HG03139 (cell line): ENCODE measurements at regions not wholly inside any gene's neighbourhood (a gene's known extent, or its start where the extent isn't known, plus 50 kb on each side); places are given as distances from the start of the nearest gene placed in this dataset.

Source experiments
- ATAC-seq: cut with Tn5 transposase; IDR thresholded peaks from one replicate; pipeline ENCODE4 v1.9.1; 2021; ENCODE audit not compliant: unreplicated experiment

DNA sequence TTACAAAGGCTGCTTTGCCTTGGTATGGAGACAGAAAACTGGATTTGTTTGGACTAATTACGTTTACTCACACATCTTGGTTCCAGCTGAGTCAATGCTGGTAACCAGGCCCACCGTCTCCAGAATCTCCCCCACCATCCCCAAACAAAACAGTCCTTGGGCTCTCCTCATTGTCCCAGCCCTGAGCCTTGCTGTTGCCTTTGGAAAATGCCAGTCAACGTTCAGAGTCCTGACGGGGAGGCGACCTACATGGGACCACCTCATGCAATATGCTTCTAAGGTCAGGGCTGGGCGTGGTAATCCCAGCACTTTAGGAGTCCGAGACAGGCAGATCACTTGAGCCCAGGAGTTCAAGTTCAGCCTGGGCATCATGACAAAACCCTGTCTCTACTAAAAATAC, 85.2 kb upstream of the IQSEC1 start:
- ATAC-seq = no peak

DNA sequence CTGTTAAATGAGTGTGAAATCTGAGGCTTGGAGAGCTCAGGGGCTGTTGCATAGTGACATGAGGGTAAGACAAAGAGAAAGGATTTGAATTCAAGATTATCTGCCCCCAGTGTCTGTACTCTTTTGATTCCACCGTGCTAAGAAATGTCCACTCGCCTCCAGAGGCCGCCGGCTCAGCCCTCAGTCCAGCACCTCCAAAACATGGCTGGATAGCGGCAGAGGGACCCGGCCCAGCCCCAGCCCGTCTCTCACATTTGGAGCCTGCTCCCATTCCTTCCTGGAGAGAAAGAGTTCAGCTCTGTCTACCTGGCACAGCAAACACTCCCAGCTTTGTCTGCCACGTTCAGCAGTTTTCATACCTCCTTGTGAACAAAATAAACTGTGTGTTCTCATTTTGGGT, 84.8 kb upstream of the IQSEC1 start:
- ATAC-seq = no peak

DNA sequence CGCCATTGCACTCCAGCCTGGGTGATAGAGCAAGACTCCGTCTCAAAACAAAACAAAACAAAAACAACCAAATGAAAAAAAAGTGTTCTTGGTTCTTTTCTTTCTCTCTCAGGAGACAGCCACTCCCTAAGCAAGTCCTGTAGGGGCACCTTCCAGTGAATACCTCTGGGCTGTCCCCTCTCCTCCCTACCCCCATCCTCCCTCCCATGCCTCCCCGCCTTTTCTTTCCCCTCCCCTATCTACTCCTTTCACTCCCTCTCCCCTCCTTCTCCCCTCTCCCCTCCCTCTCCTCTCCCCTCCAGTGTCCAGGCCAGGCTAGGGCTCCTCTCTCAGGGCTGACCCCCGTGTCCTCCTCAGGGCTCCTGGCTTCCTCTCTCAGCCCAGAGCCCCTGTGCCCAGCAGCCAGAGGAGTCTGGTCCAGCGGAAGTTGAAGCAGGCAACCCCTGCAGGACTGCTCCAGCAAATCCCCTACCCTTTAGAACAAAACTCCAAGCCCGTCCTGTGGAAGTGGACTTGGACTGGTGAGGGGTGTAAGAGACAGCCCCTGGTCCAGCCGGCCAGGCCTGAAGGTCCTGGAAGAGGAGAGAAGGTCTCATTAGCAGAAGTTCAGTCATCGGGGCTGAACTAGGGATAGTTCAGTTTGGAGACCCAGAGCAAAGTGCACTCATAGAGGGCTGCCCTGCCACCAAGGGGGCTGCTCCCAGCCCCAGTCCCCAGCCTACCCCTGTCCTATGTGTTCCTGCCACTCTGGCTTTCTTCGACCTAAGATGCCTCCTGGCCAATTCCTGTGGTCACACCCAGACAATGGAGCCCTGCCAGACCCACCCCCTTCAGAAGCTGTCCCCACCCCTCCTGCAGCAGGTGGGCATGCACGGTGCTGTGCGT, 79.8 kb upstream of the IQSEC1 start:
- no peak for ATAC-seq

DNA sequence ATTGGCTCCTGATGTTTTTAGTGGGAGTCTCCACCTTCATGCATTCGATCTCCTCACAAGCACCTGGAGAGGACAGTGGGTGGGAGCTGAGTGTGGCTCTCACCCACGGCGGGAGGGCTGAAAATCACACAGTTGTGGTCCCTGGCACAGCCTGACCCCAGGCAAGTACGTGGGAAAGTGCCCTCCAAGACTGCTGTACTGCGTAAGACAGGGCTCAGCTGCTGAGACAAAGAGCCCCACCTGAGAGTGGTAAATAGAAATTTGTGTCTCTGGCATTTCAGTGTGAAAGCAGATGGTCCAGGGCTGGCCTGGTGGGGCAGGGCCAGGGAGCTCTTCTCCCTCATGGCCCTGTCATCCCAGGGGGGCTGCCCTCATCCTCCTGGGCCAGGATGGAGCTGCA, 77.4 kb upstream of the IQSEC1 start:
- ATAC-seq = no peak

DNA sequence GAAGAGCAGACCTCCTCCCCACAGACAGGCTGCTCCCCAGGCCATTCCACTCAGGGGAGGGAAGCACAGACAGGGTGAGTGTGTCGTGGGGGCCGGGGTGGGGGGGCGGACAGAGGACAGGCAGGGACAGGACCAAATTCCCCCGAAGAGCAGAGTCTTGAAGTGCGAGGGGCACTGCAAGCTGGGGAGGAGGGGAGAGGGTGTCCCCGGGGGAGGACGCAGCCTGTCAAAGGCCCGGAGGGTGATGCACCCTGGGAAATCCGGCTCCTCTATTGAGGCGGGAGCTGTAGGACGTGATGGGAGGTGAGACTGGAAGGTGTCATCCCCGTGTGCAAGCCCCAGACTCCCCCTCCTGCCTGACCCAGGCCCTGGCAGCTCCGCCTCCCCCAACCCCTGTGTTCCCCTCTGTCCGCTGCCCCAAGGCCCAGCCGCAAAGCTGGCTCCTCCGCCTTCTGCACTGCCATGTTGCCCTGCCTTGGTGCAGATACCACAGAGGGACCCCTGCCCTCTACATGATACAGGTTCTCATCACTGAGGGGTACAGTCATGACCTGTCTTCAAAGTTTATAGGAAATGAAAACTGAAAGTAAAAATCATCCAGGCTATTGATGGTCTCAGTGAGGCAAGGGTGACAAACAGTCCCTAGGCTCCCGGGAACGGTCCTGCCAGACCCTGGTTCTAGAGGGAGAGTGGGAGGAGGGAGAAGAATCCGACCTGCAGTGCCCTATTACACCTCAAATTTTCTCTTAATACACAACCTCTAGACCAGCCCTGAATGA, 76.3 kb upstream of the IQSEC1 start:
- ATAC-seq = no peak

DNA sequence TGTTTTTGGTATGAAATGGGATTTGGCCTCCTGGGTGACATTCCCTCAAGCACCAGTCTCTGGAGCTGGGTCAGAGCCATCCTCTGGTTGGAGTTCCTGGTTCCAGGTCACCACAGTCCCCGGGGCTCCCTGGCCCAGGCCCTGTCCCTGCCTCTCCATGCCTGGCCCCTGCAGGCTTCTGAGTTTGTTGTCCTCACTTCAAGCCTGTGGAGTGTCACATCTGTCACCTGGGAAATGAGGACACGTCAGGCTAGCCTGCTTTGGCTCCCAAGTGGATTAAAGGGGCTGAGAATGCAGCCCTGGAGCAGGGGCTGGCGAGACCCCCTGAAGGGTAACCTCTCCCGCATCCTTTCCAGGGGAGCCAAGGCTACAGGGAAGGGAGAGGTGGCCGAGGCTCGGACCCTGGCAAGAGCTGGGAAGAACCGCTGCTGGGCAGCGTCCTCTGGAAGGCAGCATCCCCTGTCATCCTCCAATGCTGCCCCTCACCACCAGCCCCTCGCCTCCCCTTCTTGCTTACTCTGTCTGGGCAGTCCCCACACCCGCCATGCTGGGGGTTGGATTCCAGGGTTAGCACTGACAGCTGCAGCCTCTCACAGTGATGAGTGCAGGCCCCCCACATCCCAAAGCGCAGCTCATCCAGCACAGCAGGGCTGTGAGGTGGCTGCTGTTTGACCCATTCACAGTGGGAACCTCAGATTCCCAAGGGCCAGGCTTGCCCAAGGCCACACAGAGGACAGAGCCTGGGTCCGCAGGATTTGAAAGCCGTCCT, 75.5 kb upstream of the IQSEC1 start:
- no peak for ATAC-seq

DNA sequence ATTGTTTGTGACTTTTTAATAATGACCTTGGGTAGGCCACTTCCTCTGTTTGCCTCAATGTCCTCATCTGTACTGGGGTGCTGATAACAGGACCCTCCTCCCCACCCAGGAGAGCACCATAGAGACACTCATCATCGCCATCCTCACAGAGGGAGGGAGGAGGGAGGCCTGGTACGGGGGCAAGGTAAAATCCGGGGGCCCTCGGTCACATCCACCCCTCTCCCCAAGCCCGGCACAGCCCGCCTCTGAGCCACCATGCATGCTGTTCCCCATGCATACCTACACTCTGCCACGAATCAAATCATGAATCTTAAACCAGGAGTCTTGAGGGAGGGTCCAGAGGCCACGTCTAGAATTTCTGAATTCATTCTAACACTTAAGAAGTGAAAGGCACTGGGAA, 74.9 kb upstream of the IQSEC1 start:
- ATAC-seq = no peak

DNA sequence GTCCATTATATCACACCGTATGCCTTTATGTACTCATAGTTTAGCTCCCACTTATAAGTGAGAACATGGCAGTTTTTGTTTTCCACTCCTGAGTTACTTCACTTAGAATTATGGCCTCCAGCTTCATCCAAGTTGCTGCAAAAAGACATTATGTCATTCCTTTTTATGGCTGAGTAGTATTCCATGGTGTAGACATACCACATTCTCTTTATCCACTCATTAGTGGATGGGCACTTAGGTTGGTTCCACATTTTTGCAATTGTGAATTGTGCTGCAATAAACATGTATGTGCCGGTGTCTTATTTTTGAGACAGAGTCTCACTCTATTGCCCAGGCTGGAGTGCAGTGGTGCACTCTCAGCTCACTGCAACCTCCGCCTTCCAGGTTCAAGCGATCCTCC, 74.1 kb upstream of the IQSEC1 start:
- ATAC-seq = no peak

DNA sequence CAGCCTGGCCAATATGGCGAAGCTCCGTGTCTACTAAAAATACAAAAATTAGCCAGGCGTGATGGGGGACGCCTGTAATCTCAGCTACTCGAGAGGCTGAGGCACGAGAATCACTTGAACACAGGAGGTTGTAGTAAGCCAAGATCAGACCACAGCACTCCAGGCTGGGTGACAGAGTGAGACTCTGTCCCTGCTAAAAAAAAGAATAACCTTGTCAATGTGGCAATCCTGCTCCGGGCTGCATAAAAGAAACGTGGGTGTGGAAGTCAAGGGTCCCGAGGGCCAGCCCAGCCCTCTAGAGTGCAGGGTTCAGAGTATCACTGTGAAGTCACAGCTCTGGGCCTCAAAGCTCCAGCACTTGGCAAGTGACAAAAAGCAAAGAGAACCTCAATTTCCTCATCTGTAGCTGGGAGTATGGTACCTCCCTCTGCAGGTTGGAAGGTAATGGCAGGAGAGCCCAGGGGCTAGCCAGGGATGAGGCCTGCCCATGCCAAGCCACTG, 73.5 kb upstream of the IQSEC1 start:
- ATAC-seq = no peak

DNA sequence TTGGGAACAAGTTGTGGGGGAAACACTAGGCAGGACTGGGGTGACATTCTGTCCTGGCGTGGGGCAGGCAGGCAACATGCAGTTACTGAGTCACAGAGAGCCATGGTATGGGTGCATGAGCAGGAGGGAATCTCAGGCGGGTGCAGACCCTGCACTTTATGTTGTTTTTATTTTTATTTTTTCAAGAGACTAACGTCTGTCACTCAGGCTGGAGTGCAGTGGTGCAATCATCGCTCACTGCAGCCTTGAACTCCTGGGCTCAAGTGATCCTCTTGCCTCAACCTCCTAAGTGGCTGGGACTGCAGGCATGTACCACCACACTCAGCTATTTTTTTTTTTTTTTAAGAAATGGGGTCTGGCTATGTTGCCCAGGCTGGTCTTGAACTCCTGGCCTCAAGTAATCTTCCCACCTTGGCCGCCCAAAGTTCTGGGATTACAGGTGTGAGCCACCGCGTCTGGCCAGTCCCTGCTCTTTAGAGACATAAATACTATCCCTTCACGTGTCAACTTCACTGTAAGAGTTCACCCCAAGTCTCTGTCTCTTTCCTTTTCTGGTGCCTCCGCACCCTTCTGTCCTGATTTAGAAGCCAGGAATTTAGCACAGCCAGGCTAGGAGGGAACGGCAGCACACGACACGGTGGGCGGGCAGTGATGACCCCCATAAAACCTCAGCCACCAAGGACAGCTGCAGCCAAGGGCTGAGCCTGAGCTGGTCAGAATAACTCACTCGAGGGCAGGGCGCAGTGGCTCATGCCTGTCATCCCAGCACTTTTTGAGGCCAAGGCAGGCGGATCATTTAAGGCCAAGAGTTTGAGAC, 72.8 kb upstream of the IQSEC1 start:
- no peak for ATAC-seq

DNA sequence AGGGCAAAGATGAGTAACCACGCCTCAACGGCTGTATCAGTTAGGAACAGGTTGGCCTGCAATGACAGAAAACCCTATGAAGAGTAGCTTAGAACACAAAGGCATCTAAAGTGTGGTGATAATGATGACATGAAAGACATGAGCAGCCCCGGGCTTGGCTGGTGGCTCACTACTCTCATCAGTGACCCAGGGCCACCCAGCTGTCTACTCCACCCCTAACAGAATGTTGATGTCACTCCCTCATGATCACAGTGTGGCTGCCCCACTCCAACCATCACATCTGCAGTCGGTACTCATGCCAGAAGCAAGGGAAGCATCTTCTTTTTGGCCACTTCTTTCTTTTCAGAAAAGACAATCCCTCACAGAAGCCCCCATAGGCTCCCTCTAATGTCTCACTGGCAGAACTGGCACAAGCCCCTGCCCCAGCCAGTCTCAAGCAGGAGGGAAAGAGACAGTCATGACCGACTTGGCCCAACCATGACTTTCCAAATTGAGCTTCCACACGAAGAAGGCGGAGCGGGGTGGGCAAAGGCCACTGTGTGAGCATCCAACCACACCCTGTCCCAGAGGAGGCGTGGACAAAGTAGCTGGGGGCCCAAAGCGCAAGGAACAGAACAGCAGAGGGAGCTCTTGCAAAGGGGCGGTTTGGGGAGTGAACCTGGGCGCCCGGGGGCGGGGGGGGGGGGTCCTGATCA, 72.0 kb upstream of the IQSEC1 start:
- ATAC-seq = no peak

DNA sequence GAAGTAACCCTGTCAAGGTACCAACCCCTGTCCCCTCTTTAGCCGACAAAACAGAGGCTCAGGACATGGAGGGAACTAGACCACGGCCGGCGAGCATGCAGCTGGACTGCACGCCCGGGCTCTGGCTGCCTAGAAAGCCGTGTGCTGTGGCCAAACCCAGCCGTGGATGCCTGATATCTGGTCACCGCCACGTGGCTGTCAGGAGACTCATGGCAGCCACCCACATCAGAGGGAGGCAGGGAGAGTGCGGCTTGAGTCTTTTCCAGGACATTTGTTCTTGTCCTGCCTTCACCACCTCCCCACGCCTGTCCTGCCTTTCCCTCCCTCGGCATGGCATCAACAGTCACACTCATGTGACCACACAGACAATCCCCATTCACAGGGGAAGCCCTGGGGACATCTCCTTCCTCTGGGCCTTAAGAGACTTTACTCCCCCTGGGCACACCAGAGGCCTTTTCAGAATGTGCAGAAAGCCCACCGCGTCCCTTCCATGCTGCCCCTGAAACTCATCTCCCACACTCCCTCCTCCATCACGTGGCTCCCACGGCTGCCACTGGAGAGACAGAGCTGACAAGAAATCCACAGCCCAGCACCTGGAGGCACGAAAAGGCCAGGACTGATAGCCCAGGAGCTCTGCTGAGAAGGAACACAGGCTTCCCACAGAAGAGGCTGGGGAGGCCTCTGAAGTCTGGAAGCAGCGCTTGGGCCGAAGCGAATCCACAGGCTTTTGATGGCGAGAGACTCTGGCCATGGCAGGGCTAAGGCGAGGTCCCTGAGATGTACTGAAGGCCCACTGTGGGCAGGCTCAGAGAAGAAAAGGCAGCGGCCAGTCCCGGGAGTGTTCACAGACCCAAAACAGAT, 71.2 kb upstream of the IQSEC1 start:
- ATAC-seq = no peak

DNA sequence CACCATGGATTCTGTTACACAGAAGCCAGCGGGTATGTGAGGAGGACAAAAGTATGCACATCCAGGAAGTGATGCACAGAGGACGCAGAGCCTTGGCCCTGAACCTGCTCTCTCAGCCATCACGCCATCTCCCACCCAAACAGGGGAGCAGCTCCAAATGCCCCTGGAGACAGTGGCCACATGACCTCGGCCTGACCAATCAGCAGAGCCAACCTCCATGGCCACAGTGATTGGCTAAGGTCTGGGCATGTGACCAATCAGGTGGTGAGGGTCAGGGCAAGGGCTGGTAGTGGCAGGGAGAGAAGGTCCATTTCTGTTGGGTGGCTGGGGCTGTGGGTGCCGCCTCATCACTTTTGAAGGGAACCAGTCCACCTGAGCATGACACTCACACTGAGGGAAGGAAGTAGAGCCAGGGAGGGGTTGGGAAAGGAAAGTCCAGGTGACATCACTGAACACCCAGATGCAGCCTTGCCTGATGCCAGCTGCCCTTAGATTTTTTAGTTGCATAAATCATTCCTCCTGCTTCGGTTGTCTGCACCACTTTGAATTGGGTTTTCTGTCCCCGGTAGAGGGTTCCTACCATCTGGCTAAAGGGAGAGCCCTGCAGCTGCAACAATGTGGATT, 70.3 kb upstream of the IQSEC1 start:
- no peak for ATAC-seq

DNA sequence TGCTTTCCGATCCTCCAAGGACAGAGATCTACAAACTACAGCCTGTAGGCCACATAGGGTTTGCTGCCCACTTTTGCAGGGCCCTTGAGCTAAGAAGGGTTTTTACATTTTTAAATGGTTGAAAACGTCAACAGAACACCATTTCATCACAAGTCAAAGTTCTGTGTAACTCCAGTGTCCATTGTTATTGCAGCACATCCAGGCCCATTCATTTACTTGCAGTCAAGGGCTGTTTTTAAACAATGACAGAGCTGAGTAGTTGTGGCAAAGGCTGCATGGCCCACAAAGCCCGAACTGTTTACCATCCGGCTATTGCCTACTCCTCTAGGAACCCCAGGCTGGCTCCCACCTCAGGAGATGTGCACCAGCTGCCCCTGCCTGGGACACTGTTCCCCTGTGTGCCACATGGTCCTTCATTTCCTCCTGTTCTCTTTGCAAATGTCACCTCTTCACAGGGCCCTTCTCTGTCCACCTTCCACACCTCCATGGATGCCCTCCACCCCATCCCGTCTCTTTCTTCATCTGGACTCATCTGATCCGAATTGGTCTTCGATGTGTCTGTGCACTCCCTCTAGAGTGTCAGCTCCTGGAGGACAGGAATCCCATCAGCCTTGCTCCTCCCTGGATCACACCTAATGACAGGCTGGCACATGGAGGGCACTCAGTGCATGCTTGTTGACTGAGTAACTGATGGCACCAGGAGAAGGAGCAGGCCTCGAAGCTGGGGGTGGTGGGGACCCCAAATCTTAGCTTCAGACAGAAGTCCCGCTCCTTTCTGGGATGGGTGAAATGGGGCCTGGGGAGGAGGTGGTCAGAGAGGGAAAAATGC, 69.5 kb upstream of the IQSEC1 start:
- ATAC-seq = no peak

DNA sequence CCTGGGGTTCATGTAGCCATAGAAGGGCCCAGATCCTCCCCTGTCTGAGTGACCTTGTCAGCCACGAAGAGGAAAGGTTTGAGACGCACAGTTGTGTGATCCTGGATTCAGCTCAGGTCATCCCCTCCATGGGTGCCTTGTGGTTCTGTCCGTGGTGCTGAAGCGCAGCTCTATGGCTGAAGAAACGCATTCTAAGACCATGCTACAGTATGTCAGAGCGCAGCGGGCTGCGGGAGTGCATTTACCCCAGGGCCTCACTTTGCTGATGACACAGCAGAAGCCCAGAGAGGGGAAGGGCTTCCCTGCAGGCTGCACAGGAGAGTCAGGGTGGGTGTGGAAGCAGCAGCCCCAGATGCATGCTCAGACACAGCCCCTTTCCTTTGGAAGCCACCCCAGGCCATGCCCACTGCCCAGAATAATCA, 68.8 kb upstream of the IQSEC1 start:
- ATAC-seq = no peak

DNA sequence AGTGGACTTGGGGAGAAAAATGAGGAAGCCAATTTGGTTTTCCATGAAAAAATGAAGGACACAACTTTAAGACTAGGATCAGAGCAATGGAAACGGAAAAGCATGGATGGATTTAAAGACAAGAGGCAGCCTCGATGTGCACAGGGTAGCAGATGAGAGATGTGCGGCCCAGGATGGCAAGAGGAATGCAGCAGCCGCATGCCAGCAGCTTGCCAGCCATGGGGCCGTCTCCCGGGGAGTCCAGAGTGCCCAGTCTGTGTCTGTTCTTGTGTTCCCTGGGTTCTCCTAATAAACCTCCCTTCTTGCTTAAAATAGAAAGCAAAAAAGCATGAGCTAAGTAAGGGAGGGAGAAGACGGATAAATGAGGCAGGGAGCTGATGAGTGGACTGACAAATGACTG, 68.0 kb upstream of the IQSEC1 start:
- ATAC-seq = no peak

DNA sequence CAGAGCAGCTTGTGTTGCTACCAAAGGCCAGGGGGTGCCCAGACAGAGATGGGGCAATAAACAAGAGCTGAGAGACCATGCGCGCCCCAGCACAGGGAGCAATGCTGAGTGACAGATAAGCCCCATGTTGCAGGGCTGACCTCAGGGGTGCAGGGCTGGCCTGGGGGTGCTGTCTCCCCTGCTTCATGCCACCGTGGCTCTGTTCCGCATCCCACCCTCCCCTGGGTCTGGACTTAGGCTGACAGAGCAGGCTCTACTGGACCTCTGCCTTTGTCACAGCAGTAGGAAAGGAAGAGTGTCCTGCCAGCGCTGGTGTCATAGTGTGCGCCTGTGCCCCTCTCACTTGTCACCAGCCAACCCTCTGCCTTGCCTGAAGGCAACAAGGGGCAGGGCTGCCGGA, 67.4 kb upstream of the IQSEC1 start:
- no peak for ATAC-seq
